GM04504 (cell line): ENCODE measurements at regions not wholly inside any gene's neighbourhood (a gene's known extent, or its start where the extent isn't known, plus 50 kb on each side); places are given as distances from the start of the nearest gene placed in this dataset.
"Not testable (repeated sequence)": the region's sequence is repeated elsewhere in the genome, so short reads cannot be mapped to it uniquely, and the experiment has no call there.

Experiments used
- DNase-seq: peaks from one replicate; pipeline ENCODE4 v3.0.0-alpha.2; 2012; ENCODE audit warnings: low read depth

- not testable (repeated sequence) for DNase-seq
Observed at GRCh38 chr2:66632882-66633281, 198.0 kb downstream of the MEIS1 start.

DNA sequence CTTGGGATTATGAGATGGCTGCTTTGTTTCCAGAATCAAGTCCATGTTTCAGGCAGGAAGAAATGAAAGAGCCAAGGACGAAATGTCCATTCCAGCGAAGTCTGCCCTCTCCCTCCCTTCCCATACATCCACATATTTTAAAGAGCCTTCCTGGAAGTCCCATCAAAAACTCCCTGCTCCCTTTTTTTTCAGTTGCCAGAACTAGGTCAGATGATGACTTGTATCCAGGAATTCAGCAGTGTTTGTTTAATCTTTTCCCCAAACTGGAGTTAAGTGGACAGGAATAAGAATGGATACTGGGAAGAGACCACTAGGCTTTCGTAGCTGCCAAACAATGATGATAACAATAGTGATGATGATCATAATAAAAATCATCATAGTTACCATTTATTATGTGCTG lies 198.7 kb downstream of the MEIS1 start:
- no peak for DNase-seq

- DNase-seq: no peak
Observed at GRCh38 chr2:66634784-66635183, 199.9 kb downstream of the MEIS1 start.

DNA sequence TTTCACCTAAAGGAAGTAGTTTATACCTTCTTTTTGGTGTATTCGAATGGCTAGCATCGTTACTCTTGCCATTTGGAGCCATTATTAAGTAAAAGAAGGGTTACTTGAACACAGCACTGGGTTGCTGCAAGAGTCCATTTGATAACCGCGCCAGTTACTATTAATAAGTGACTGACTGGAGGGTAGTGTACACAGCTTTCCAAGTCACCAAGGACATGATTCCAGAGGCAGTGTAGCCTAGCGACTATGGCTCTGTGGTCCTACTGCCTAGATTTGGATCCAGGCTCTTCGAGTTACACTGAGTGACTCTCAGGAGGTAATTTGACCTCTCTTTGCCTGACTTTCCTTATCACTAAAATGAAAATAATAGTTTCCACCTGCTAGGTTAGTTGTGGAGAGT lies 206.8 kb downstream of the MEIS1 start:
- DNase-seq: no peak

GRCh38 chr2:66648081-66648480 lies 213.2 kb downstream of the MEIS1 start:
- not testable (repeated sequence) for DNase-seq

DNA sequence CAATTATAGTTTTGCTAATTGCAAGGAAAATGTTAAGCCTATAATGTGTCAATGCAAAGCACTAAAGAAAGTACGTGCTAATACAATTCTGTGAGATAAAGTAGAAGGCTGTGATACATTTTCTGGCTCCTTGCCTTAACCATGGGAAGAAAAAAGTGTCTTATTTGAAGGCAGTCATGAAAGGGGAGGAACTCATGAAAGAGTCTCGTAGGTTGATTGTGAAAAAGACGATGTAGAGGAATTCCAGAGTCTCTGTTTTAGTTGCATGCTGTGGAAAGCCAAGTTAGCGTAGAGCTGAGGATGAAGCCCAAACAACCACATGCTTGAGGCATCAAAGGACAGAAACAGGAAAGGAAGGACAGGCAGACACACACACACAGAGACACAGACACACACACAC lies 214.1 kb downstream of the MEIS1 start:
- no peak for DNase-seq

- no peak for DNase-seq
Observed at GRCh38 chr2:66651295-66651694, 216.4 kb downstream of the MEIS1 start.

DNA sequence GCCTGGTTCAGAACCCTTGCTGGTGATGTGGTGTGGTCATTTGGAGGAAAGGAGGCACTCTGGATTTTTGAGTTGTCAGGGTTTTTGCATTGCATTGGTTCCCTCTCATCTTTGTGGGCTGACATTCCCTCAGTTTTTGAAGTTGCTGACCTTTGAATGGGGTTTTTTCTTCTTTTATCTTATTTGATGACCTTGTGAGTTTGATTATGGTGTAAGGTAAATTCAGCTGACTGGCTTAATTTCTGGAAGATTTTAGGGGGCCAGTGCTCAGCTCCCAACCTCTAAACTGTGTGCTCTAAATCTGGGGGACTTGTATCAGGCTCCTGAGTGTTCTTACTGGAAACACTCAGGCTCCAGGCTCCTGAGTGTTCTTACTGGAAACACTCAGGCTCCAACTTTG lies 225.9 kb downstream of the MEIS1 start:
- DNase-seq: no peak

- DNase-seq: no peak
Observed at GRCh38 chr2:66661253-66662173, 226.6 kb downstream of the MEIS1 start.

DNA sequence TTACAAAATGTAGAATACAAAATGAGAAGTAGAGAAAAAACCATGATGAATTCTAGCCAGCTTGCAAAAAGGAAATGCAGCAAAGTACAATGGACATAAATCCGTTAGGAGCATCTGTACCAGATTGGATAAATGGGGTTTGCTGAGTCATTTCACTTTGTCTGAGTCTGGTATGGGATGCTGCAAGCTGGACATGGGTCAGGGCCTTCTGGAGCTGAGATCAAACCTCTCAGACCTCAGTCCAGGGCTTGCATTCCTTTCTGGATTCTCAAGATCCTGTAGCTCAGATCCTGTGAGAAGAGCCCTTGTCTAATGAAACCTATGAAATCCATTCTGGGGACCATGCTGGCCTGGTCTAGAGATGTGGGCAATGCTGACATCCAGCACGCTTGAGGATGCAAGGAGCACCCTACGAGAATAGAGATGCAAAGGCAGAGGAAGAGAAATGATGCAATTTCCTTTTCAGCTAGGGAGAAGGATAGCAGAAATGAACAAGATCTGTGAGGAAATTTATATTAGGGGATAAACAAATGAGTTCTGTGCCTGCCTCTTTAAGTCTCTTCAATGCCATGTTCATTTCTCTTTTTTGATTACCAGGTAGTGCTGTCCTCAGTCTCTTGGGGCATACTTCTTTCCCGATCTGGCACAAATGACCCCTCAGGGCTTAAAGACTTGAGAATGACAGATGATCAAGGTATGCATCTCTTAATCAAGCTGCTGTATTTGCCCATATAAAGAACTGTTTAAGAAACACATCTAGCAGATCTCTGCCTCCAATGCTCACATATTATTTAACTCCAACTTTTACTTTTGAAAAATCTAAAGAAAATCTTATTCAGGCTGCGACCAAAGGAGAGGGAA lies 230.4 kb downstream of the MEIS1 start:
- no peak for DNase-seq

DNA sequence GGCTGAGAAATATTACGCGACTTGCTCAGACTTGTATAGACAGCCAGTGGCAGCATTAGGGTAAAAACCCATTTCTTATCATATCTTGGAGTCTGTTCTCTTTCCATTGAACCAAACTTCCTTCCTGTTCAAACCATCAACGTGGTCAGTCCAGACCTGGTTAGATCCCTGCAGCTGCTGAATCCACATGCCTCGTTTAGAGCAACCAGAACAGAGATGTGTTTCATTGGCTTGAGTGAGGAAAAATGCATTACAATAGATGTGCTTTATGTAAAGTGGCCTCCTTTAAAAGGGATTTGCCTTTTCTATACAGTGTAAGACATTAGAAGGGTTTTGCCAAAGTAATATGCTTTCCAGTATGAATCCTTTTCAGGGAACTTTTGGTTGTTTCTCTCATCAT lies 232.4 kb downstream of the MEIS1 start:
- DNase-seq: no peak

- DNase-seq: no peak
Observed at GRCh38 chr2:66673286-66673685, 238.4 kb downstream of the MEIS1 start.

DNA sequence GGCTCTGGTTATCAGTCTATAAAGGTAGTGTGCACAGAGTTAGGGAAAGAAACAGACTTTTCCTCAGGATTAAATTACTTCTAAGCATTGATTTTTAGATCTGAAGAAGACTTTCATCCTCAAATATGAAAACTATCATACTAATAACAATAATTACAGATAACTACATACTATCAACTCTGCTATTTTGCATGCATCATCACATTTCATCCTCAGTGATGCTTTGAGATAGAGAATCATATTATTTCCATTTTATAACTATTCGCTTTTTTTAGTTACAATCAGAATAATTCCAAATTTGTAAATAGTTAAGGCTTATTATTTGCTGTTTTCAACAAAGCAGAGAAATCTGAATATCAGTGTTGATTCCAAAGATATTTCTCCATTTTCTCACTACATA lies 239.2 kb downstream of the MEIS1 start:
- no peak for DNase-seq

GRCh38 chr2:66675591-66675990 lies 240.7 kb downstream of the MEIS1 start:
- DNase-seq: no peak

- DNase-seq: no peak
Observed at GRCh38 chr2:66679442-66679841, 244.5 kb downstream of the MEIS1 start.

DNA sequence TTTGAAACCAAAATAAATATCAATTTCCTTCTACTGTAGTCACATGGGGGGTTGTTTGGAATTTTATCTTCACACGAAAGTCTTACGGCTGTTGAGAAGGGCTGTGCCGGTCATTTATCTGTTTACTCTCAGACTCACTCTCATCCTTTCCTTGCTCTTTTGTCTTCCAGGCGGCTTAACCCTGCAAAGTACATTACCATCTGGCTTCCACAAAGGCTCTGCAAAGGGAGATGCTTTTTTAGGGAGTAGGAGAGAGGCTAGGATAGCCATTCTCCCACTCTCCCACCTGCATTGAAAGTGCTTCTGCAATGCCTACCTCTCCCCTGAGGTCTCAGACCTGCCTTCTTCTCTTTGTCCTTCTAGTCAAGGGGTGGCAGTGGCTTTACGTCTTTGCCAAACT lies 247.6 kb downstream of the MEIS1 start:
- no peak for DNase-seq

- no peak for DNase-seq
Observed at GRCh38 chr2:66683064-66683463, 248.1 kb downstream of the MEIS1 start.

- DNase-seq: no peak
Observed at GRCh38 chr2:66683599-66683998, 248.7 kb downstream of the MEIS1 start.

DNA sequence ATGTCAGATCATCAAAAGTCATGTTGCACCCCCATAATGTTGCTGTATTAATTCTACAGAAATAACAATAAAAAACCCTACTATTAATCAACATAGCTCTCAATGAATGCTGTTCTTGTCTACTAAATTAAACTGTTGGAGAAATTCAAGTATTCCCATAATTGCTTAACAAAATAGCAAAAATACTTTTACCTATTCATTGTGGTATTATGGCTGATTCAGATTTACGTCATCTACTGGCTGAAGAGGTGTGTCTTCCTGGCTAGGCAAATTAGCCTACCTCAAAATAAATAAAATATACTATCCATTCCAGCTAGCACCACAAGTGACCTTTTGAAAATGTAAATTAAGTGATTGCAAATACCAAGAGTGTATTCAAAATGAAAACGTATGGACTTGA lies 249.4 kb downstream of the MEIS1 start:
- no peak for DNase-seq

- no peak for DNase-seq
Observed at GRCh38 chr2:66686755-66687154, 251.8 kb downstream of the MEIS1 start.

- no peak for DNase-seq
Observed at GRCh38 chr2:66688951-66689350, 254.0 kb downstream of the MEIS1 start.

GRCh38 chr2:66689456-66690051 lies 254.6 kb downstream of the MEIS1 start:
- no peak for DNase-seq
